ENCODE measurements at regions not wholly inside any gene's neighbourhood (a gene's known extent, or its start where the extent isn't known, plus 50 kb on each side); places are given as distances from the start of the nearest gene placed in this dataset.

DNA sequence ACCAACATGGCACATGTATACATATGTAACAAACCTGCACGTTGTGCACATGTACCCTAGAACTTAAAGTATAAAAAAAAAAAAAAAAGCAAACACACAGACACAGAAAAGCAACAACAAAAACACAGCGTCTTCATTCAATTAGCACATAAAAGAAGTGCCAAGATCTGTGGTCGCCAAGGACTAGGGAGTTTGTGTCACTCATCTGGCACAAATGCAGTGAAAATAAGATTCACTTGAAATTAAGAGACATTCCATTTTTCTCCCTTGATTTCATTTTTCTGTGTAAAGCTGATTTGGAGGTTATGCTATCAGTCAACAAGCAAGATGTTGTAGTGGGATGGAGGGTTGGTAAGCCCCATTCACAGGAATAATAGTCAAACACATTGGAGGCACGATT lies 115.3 kb downstream of the FAT4 start:
- no peak overlapping the region for H3K27ac ChIP-seq (ENCODE audit: insufficient read depth, low read length)
- no peak overlapping the region for H3K4me2 ChIP-seq (ENCODE audit: extremely low read depth, insufficient read depth, low read length)
- no peak overlapping the region for H3K4me3 ChIP-seq (replicated peaks in 1 of 4; ENCODE audit: control extremely low read depth in 1 of 4, insufficient read depth in 1 of 4, low read depth in 3 of 4, low read length in 4 of 4)
- no peaks in the 10 kb centered on the region for H3K79me2 ChIP-seq (ENCODE audit: control insufficient read depth, insufficient read depth, low read length)
- TF ChIP-seq EZH2 (IDR thresholded peaks at IDR 0.05; ENCODE audit: low read length, missing control alignments) = no peak
- TF ChIP-seq, protein P1, sequence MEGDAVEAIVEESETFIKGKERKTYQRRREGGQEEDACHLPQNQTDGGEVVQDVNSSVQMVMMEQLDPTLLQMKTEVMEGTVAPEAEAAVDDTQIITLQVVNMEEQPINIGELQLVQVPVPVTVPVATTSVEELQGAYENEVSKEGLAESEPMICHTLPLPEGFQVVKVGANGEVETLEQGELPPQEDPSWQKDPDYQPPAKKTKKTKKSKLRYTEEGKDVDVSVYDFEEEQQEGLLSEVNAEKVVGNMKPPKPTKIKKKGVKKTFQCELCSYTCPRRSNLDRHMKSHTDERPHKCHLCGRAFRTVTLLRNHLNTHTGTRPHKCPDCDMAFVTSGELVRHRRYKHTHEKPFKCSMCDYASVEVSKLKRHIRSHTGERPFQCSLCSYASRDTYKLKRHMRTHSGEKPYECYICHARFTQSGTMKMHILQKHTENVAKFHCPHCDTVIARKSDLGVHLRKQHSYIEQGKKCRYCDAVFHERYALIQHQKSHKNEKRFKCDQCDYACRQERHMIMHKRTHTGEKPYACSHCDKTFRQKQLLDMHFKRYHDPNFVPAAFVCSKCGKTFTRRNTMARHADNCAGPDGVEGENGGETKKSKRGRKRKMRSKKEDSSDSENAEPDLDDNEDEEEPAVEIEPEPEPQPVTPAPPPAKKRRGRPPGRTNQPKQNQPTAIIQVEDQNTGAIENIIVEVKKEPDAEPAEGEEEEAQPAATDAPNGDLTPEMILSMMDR (conservative IDR thresholded peaks at IDR 0.05 in 1 of 2, IDR thresholded peaks at IDR 0.05 in 1 of 2; ENCODE audit: low read depth in 1 of 2, low read length in 2 of 2) = no peak
- no peak overlapping the region for H2AFZ ChIP-seq (ENCODE audit: low read length)
- H3K4me1 ChIP-seq (ENCODE audit: control insufficient read depth, extremely low read depth, insufficient read depth, low read length) = peaks cover 2% of the 10 kb centered on the region
- no peak overlapping the region for H3K9ac ChIP-seq (ENCODE audit: insufficient read depth, low read length)
- no peak for DNase-seq (ENCODE audit: low read depth in 2 of 2)
- no peaks in the 10 kb centered on the region for H3K36me3 ChIP-seq (ENCODE audit: control insufficient read depth, insufficient read depth, low read length)
- no peaks in the 10 kb centered on the region for H3K27me3 ChIP-seq (ENCODE audit: control insufficient read depth, insufficient read depth, low read length)
- H4K20me1 ChIP-seq (ENCODE audit: control insufficient read depth, extremely low read depth, insufficient read depth, low read length) = no peaks in the 10 kb centered on the region
- H3K9me3 ChIP-seq (ENCODE audit: control insufficient read depth, insufficient read depth, low read depth, low read length) = no peaks in the 10 kb centered on the region

DNA sequence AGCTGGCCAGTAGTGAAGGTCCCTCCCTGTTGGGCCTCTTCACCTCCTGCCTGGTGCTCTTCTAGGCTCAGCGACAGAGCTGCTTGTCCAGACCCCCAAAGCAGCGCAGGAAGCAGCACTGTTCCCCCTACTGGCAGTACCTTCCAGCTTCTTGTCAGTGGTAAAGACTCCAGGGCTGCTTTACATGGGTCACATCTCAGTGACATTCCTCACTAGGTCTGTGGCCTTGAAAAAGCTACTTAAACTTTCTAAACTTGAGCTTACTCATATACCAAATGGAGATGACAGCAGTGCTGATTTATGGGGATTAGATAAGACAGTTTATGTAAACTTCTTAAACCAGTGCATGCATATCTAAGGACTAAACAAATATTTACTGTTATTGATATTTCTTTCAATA lies 117.3 kb downstream of the FAT4 start:
- H3K27me3 ChIP-seq (ENCODE audit: control insufficient read depth, insufficient read depth, low read length) = no peaks in the 10 kb centered on the region
- H3K4me1 ChIP-seq (ENCODE audit: control insufficient read depth, extremely low read depth, insufficient read depth, low read length) = peaks cover 2% of the 10 kb centered on the region
- H3K9ac ChIP-seq (ENCODE audit: insufficient read depth, low read length) = no peak overlapping the region
- peak; percentile 46 to 49 for DNase-seq (ENCODE audit: low read depth in 2 of 2)
- no peaks in the 10 kb centered on the region for H3K79me2 ChIP-seq (ENCODE audit: control insufficient read depth, insufficient read depth, low read length)
- no peak overlapping the region for H2AFZ ChIP-seq (ENCODE audit: low read length)
- H3K4me2 ChIP-seq (ENCODE audit: extremely low read depth, insufficient read depth, low read length) = no peak overlapping the region
- no peaks in the 10 kb centered on the region for H4K20me1 ChIP-seq (ENCODE audit: control insufficient read depth, extremely low read depth, insufficient read depth, low read length)
- no peak overlapping the region for H3K27ac ChIP-seq (ENCODE audit: insufficient read depth, low read length)
- H3K4me3 ChIP-seq (replicated peaks in 1 of 4; ENCODE audit: control extremely low read depth in 1 of 4, insufficient read depth in 1 of 4, low read depth in 3 of 4, low read length in 4 of 4) = no peak overlapping the region
- H3K9me3 ChIP-seq (ENCODE audit: control insufficient read depth, insufficient read depth, low read depth, low read length) = no peaks in the 10 kb centered on the region
- H3K36me3 ChIP-seq (ENCODE audit: control insufficient read depth, insufficient read depth, low read length) = no peaks in the 10 kb centered on the region
- TF ChIP-seq, protein P1 (conservative IDR thresholded peaks at IDR 0.05 in 1 of 2, IDR thresholded peaks at IDR 0.05 in 1 of 2; ENCODE audit: low read depth in 1 of 2, low read length in 2 of 2) = peak; percentile 9 to 44
- no peak for TF ChIP-seq EZH2 (IDR thresholded peaks at IDR 0.05; ENCODE audit: low read length, missing control alignments)

DNA sequence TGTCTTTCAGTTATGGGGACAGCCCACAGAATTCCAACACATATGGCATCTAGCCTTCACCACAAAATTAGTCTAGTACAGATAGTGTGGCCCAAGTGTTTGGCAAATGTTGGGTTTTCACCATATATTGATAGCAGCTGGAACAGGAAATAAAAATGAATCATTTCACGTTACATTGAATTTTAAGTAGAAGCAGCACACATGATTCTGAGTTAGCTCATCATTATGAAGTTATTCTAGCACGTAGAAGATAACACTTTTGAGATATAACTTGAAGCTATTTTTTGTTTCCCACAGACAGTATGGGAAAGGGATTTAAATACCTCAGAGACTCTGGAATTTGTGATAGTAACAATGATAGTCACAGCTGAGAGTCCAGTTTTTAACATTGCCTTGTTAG lies 118.7 kb downstream of the FAT4 start:
- DNase-seq (ENCODE audit: low read depth in 2 of 2) = peak; percentile 57 to 93
- TF ChIP-seq, protein P1 (conservative IDR thresholded peaks at IDR 0.05 in 1 of 2, IDR thresholded peaks at IDR 0.05 in 1 of 2; ENCODE audit: low read depth in 1 of 2, low read length in 2 of 2) = no peak
- no peak for TF ChIP-seq EZH2 (IDR thresholded peaks at IDR 0.05; ENCODE audit: low read length, missing control alignments)
- Histone ChIP-seq H3K79me2 (ENCODE audit: control insufficient read depth, insufficient read depth, low read length) (no peaks in the 10 kb centered on the region), H3K4me1 (ENCODE audit: control insufficient read depth, extremely low read depth, insufficient read depth, low read length) (peaks cover 2% of the 10 kb centered on the region), H3K9ac (ENCODE audit: insufficient read depth, low read length) (no peak overlapping the region), H3K9me3 (ENCODE audit: control insufficient read depth, insufficient read depth, low read depth, low read length) (no peaks in the 10 kb centered on the region), H3K36me3 (ENCODE audit: control insufficient read depth, insufficient read depth, low read length) (no peaks in the 10 kb centered on the region), H3K4me2 (ENCODE audit: extremely low read depth, insufficient read depth, low read length) (no peak overlapping the region), H3K27ac (ENCODE audit: insufficient read depth, low read length) (no peak overlapping the region), H2AFZ (ENCODE audit: low read length) (no peak overlapping the region), H3K27me3 (ENCODE audit: control insufficient read depth, insufficient read depth, low read length) (no peaks in the 10 kb centered on the region), H4K20me1 (ENCODE audit: control insufficient read depth, extremely low read depth, insufficient read depth, low read length) (no peaks in the 10 kb centered on the region), H3K4me3 (replicated peaks in 1 of 4; ENCODE audit: control extremely low read depth in 1 of 4, insufficient read depth in 1 of 4, low read depth in 3 of 4, low read length in 4 of 4) (no peak overlapping the region)

Measured in fibroblast of lung (primary cell).